GM10248 (cell line): ENCODE measurements at regions not wholly inside any gene's neighbourhood (a gene's known extent, or its start where the extent isn't known, plus 50 kb on each side); places are given as distances from the start of the nearest gene placed in this dataset.

ENCODE experiments used
- CTCF ChIA-PET: fragments of 300-600 bp; sonication (Branson Sonifier 250); formaldehyde crosslinking; extraction: SDS; loops from one replicate; lab custom pipeline; 2021; ENCODE audit warnings: antibody characterized with exemption; lab: Yijun Ruan, JAX
- POLR2A ChIA-PET: fragments of 350-650 bp; sonication (Branson Sonifier 250); formaldehyde crosslinking; extraction: SDS; loops from one replicate; lab custom pipeline; 2020; ENCODE audit warnings: antibody characterized with exemption; lab: Yijun Ruan, JAX
- DNase-seq: peaks from one replicate; pipeline ENCODE4 v3.0.0; 2012; ENCODE audit errors: extremely low spot score
- TF ChIP-seq, protein P1 (sequence below): IDR thresholded peaks from 2 replicates; pipeline ENCODE4 v1.5.1; 2012; ENCODE audit warnings: mild to moderate bottlenecking, low read depth; ENCODE audit errors: extremely low read depth, missing control alignments, control extremely low read depth

DNA sequence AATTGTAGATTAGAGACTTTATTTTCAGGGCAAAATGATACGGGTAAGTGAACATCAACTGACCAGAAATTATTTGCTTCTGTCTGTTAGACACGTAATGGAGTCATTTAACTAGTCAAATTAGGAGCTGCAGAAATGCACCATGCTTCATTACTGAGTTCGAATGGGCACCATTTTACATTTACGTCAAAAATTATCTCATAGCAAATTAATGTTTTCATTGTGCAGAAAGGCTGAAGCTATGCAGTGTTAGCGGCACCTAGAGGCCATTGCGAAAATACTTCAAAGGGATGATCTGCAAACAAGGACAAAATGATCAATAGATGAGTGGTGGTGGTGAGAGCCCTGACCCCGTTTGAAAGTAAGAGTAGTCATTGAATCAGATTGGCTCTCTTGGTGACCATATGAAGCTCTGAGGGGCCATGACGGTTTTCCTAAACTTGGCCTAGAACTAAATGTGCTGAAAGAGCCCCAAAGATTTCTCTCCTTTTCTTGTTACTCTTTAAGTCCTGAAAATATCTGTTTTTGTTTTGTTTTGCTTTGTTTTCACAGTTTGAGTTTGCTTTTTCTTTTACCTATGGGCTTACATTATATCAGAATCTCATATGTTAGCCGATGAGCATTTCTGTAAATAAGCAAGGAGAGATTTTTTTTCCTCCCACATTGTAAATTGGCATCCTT lies 277.9 kb downstream of the ZNF536 start:
- POLR2A ChIA-PET = no interaction called here
- TF ChIP-seq, protein P1, sequence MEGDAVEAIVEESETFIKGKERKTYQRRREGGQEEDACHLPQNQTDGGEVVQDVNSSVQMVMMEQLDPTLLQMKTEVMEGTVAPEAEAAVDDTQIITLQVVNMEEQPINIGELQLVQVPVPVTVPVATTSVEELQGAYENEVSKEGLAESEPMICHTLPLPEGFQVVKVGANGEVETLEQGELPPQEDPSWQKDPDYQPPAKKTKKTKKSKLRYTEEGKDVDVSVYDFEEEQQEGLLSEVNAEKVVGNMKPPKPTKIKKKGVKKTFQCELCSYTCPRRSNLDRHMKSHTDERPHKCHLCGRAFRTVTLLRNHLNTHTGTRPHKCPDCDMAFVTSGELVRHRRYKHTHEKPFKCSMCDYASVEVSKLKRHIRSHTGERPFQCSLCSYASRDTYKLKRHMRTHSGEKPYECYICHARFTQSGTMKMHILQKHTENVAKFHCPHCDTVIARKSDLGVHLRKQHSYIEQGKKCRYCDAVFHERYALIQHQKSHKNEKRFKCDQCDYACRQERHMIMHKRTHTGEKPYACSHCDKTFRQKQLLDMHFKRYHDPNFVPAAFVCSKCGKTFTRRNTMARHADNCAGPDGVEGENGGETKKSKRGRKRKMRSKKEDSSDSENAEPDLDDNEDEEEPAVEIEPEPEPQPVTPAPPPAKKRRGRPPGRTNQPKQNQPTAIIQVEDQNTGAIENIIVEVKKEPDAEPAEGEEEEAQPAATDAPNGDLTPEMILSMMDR = peak; percentile 68
- CTCF ChIA-PET = interaction anchor here (0.8 to 2.2 kb wide), 5 partner anchors 9 to 919 kb away, joined by 3 to 9 read pairs (median 3); no protein-coding TSS in a partner anchor
- peak; percentile 57 for DNase-seq

DNA sequence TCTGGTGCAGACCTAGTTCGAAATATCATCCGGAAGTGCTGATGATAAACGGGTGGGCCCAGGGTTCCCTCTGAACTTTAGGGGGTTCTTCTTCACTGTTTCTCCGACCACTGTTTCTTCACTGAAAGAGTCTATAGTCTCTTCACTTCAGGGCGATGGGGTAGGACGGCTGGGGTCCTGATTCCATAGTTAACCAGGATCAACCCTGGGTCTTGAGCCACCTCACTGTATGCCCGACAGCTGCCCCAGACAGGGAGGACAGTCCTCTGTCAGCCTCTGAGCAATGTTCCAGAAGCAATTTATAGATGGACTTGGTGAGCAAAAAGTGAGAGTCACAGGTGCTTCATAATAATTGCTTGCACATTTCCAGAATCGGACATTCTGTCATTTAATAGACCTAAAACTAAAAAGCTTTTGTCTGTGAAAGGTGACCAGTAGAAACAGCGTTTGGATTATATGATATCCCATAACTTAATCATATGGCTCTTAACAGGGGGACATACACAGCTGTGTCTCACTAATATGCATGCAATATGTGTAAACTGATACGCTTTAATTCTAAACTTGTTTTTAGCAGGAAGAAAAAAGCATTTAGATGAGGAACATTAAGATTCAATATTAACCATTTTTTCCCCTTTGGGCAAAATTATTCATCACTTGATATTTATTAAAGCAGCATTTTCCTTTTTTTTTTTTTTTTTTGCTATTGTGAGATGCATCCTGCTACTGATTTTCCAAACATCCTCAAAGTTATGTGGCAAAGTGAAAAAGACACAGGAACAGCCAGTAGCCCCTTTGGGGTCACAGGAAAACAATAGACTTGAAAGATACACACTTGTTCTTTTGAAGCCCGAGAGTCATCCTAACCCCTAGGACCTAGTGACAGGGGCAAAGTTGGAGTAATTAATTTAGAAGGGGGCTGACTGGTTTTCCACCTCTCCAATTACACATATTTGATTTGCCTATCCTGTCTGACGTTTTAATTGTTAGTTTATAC lies 277.0 kb downstream of the ZNF536 start:
- POLR2A ChIA-PET = no interaction called here
- no peak for DNase-seq
- TF ChIP-seq, protein P1 = no peak
- CTCF ChIA-PET = interaction anchor here (0.9 to 2.2 kb wide), 4 partner anchors 10 to 918 kb away, joined by 3 to 9 read pairs (median 4); no protein-coding TSS in a partner anchor

DNA sequence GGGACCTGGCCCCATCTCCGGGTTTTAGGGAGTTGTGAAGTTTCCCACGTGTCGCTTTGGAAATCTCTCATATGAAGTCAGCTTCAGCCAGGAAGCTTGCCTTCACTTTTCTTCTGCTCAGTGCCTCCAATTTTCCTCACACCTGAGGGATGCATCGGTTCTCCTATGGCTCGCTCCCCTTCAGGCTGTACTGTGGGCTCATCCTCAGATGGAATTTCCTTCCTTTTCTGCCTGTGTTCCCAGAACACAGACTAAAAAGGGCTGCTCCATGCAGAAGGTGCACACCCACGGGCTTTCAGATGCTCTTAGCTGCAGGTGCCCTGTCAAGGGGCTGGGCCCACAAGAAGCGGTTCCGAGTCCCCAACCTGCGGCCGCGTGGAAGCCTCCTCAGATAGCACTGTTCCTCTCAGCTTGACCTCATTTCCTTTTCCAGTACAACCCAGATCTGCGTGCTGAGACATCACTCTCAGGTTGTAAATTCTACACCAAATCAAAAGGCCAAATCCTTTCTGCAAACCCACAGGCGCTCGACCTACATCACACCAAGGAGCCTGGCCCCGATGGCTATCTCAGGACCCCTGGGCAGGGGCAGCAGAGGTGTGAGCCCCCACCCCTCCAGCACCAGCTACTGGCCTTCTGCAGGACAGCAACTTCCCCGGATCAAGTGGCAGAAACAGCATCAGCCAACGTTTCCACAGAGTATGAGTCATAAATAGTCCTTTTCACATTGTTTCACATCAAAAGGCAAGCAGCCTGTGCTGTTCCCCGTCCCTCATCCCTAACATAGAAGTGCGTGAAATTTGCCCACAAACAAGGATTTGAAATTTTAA lies 275.9 kb downstream of the ZNF536 start:
- ChIA-PET CTCF (interaction anchor here (2.2 kb wide), 1 partner anchor 11 kb away, joined by 9 read pairs; no protein-coding TSS in a partner anchor), POLR2A (no interaction called here)
- DNase-seq = no peak
- TF ChIP-seq, protein P1 = no peak

DNA sequence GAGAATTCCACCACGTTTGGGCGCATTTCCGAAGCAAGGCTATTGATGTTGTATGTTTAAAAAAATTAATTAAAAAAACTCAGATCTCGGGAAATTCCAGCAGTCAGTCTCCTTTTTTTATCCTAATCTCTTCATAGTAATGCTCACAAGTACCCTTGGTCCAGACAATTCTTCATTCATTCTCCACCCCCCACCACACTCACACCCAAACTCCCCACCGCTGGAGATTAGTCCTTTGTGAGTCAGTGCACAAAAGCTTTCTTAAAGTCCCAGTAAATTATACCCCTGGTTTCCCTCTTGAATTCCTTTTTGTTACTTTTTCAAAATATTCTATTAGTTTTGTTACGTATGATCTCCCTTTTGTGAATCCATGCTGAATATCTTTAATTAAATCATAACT lies 274.6 kb downstream of the ZNF536 start:
- ChIA-PET POLR2A (no interaction called here), CTCF (interaction anchor here (1.1 to 1.8 kb wide), 2 partner anchors 20 to 26 kb away, joined by 3 to 5 read pairs; no protein-coding TSS in a partner anchor)
- TF ChIP-seq, protein P1 = no peak
- DNase-seq = no peak

DNA sequence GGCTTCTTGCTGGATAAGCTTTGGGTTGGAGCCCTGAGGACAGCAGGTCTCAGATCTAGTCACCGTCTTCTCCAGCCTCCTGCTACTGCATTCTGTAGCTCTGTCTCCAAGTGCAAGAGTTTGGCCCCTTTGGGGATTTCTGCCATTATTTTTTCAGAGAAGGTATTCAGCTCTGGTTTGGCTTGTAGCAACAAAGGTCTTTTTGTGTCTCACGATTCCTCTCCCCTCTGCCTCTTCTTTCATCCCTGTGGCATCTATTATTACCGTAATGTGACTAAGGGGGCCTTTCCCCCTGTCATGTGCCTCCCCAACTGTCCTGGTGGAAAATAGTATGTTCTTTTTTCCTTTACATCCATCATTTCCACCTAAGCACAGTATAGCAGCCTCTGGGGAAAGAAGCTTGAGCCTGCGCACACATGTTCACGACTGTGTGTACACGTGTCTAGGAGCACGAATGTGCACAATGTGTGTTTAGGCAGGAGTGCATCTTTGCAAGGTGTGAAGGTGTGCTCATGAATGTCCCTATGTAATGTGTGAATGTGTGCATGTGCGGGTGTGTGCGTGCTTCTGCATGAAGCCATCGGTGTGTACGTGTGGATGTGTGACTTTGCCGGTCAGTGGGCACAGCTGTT lies 273.9 kb downstream of the ZNF536 start:
- no peak for DNase-seq
- POLR2A ChIA-PET = no interaction called here
- TF ChIP-seq, protein P1 = no peak
- CTCF ChIA-PET = interaction anchor here (1.1 to 1.8 kb wide), 2 partner anchors 21 to 26 kb away, joined by 3 to 5 read pairs; no protein-coding TSS in a partner anchor
